ENCODE measurements at regions not wholly inside any gene's neighbourhood (a gene's known extent, or its start where the extent isn't known, plus 50 kb on each side); places are given as distances from the start of the nearest gene placed in this dataset.

DNA sequence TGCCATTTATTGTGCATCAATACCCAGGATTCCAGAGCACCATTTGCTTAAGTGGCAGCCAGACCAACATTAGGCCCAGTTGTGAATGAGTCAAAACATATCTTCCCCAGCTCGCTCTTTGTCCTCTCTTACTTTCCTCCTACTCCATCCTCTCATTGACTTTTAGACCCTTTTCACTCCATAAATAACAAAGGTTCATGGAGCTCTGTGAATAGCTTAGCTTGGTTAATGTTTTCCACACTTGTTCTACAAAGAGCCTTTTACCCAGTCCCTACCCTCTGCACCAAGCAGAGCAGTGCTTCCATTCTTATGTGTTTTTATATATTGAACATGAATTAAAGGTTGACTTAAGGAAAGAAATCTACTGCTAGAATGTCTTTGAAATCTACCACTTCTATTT is 625.8 kb upstream of the FANCL start:
- H3K4me2 ChIP-seq (ENCODE audit: control insufficient read depth, insufficient read depth) = no peak overlapping the region
- in situ Hi-C loops (cut with MboI) = no loop called here
- no peak overlapping the region for H3K27ac ChIP-seq (ENCODE audit: control insufficient read depth, insufficient read depth)
- no peaks in the 10 kb centered on the region for H4K20me1 ChIP-seq (ENCODE audit: control insufficient read depth, insufficient read depth)
- ChIA-PET CTCF (interaction anchor here (0.6 kb wide), 1 partner anchor 315 kb away, joined by 3 read pairs; no protein-coding TSS in a partner anchor), SMC1A (ENCODE audit: uncharacterized antibody, unreplicated experiment) (no interaction called here), POLR2A (no interaction called here), RAD21 (ENCODE audit: unreplicated experiment) (no interaction called here)
- FAIRE-seq (no peak), ATAC-seq (no peak), DNase-seq (ENCODE audit: low read depth, low spot score) (no peak)
- no peak overlapping the region for H3K9ac ChIP-seq (ENCODE audit: control insufficient read depth, insufficient read depth, low read length)
- no peaks in the 10 kb centered on the region for H3K27me3 ChIP-seq (replicated peaks in 1 of 2; ENCODE audit: control insufficient read depth in 2 of 2, insufficient read depth in 2 of 2, low read length in 1 of 2)
- TF ChIP-seq CHD4 (IDR thresholded peaks at IDR 0.05) (no peak), SMAD1 (IDR thresholded peaks at IDR 0.05; ENCODE audit: low read depth, partially characterized antibody) (no peak), EED (IDR thresholded peaks at IDR 0.05; ENCODE audit: low read depth) (no peak), KAT2A (conservative IDR thresholded peaks at IDR 0.05; ENCODE audit: control insufficient read depth, low read depth, low read length) (no peak), SPI1 (IDR thresholded peaks at IDR 0.05; ENCODE audit: borderline replicate concordance, insufficient read depth, low read depth, low read length) (no peak)
- TF ChIP-seq, protein P1, sequence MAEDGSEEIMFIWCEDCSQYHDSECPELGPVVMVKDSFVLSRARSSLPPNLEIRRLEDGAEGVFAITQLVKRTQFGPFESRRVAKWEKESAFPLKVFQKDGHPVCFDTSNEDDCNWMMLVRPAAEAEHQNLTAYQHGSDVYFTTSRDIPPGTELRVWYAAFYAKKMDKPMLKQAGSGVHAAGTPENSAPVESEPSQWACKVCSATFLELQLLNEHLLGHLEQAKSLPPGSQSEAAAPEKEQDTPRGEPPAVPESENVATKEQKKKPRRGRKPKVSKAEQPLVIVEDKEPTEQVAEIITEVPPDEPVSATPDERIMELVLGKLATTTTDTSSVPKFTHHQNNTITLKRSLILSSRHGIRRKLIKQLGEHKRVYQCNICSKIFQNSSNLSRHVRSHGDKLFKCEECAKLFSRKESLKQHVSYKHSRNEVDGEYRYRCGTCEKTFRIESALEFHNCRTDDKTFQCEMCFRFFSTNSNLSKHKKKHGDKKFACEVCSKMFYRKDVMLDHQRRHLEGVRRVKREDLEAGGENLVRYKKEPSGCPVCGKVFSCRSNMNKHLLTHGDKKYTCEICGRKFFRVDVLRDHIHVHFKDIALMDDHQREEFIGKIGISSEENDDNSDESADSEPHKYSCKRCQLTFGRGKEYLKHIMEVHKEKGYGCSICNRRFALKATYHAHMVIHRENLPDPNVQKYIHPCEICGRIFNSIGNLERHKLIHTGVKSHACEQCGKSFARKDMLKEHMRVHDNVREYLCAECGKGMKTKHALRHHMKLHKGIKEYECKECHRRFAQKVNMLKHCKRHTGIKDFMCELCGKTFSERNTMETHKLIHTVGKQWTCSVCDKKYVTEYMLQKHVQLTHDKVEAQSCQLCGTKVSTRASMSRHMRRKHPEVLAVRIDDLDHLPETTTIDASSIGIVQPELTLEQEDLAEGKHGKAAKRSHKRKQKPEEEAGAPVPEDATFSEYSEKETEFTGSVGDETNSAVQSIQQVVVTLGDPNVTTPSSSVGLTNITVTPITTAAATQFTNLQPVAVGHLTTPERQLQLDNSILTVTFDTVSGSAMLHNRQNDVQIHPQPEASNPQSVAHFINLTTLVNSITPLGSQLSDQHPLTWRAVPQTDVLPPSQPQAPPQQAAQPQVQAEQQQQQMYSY (CRISPR knock-in tag; IDR thresholded peaks at IDR 0.05) = no peak
- 38% methylated on average over 1 of the region's 1 CpG for WGBS (ENCODE audit: insufficient coverage, insufficient replicate concordance, low lambda C conversion rate, missing lambda C conversion rate)
- no TSS peak for BruUV-seq (replicated peaks)
- intact Hi-C loops (cut with micrococcal nuclease; ENCODE audit: unreplicated experiment) = no loop called here
- H3K36me3 ChIP-seq (ENCODE audit: control insufficient read depth in 2 of 2, insufficient read depth in 2 of 2, low read length in 1 of 2) = no peaks in the 10 kb centered on the region
- H2AFZ ChIP-seq (ENCODE audit: control insufficient read depth, low read depth, low read length) = no peak overlapping the region
- no peaks in the 10 kb centered on the region for H3K79me2 ChIP-seq (ENCODE audit: control insufficient read depth, insufficient read depth, low read length)
- H3K4me3 ChIP-seq = no peak overlapping the region
- H3K9me3 ChIP-seq (replicated peaks; ENCODE audit: control insufficient read depth, insufficient read depth, low read length) = no peaks in the 10 kb centered on the region
- peaks cover 17% of the 10 kb centered on the region for H3K4me1 ChIP-seq (ENCODE audit: control insufficient read depth, insufficient read depth, low read length)

All from GM12878 (cell line).